Left cardiac atrium (tissue), 4 donors: ENCODE measurements at regions not wholly inside any gene's neighbourhood (a gene's known extent, or its start where the extent isn't known, plus 50 kb on each side); places are given as distances from the start of the nearest gene placed in this dataset.

Source experiments
- ATAC-seq, 2 donors: fragments of 200-7000 bp; cut with Tn5 transposase; one replicate each; pipeline ENCODE4 v1.9.1; 2020; ENCODE audit warnings: mild to moderate bottlenecking in 2 of 2, moderate library complexity in 2 of 2
- DNase-seq: peaks from one replicate; pipeline ENCODE4 v3.0.0-alpha.2; 2020
- intact Hi-C, 2 donors: fragments of 100-400 bp; cut with DNase I; formaldehyde crosslinking; loops; one replicate each; pipeline versions ENCODE4 v1.14.1 to v1.15.1; 2022 to 2023
- donor health status: DM: no; HTN: yes; CAD: no.
- donor health status: DM: no; HTN: yes; CAD: no; lungs with severe emphysema.
- donor health status: DM: yes; HTN: yes; CAD: no.
- donor health status: Dilated cardiomyopathy.

- intact Hi-C loops, result no loop called here
- ATAC-seq (no peak), DNase-seq (no peak)
Measured at GRCh38 chr2:6448893-6449292, 416.8 kb downstream of the CMPK2 start.

GRCh38 chr2:6449343-6449742, 416.4 kb downstream of the CMPK2 start:
- no peak for DNase-seq
- no peak for ATAC-seq
- intact Hi-C loops, result no loop called here

GRCh38 chr2:6452702-6453481, 412.8 kb downstream of the CMPK2 start:
- ATAC-seq, result no peak
- no peak for DNase-seq
- intact Hi-C loops, result no loop called here

- ATAC-seq (no peak), DNase-seq (no peak)
- intact Hi-C loops, result no loop called here
Measured at GRCh38 chr2:6454286-6454990, 411.3 kb downstream of the CMPK2 start.

GRCh38 chr2:6459138-6459537, 406.6 kb downstream of the CMPK2 start:
- intact Hi-C loops, result no loop called here
- ATAC-seq (no peak), DNase-seq (no peak)

GRCh38 chr2:6470518-6470917, 395.2 kb downstream of the CMPK2 start:
- DNase-seq (no peak), ATAC-seq (no peak)
- intact Hi-C loops, result no loop called here

GRCh38 chr2:6471419-6471818, 394.3 kb downstream of the CMPK2 start:
- ATAC-seq, result no peak
- intact Hi-C loops, result no loop called here

GRCh38 chr2:6474161-6475140, 391.3 kb downstream of the CMPK2 start:
- no peak for DNase-seq
- ATAC-seq, result no peak
- intact Hi-C loops, result no loop called here

More at GRCh38 chr2:6471419-6471818, 394.3 kb downstream of the CMPK2 start:
- no peak for DNase-seq

GRCh38 chr2:6475155-6475940, 390.4 kb downstream of the CMPK2 start:
- ATAC-seq, result no peak
- intact Hi-C loops, result no loop called here
- no peak for DNase-seq

GRCh38 chr2:6480514-6480913, 385.2 kb downstream of the CMPK2 start:
- intact Hi-C loops, result no loop called here
- ATAC-seq (no peak), DNase-seq (no peak)

- intact Hi-C loops, result no loop called here
- DNase-seq (no peak), ATAC-seq (no peak)
Measured at GRCh38 chr2:6482256-6482655, 383.5 kb downstream of the CMPK2 start.

GRCh38 chr2:6487765-6488164, 377.9 kb downstream of the CMPK2 start:
- ATAC-seq (no peak), DNase-seq (no peak)
- intact Hi-C loops, result no loop called here

- ATAC-seq, result no peak
- intact Hi-C loops, result no loop called here
Measured at GRCh38 chr2:6492573-6492972, 373.1 kb downstream of the CMPK2 start.

GRCh38 chr2:6493266-6493665, 372.4 kb downstream of the CMPK2 start:
- ATAC-seq (no peak), DNase-seq (no peak)
- intact Hi-C loops, result no loop called here

More at GRCh38 chr2:6492573-6492972, 373.1 kb downstream of the CMPK2 start:
- no peak for DNase-seq

- DNase-seq (no peak), ATAC-seq (no peak)
- intact Hi-C loops, result no loop called here
Measured at GRCh38 chr2:6493669-6494068, 372.0 kb downstream of the CMPK2 start.

- intact Hi-C loops, result no loop called here
- DNase-seq (no peak), ATAC-seq (no peak)
Measured at GRCh38 chr2:6495466-6495865, 370.2 kb downstream of the CMPK2 start.

- DNase-seq (no peak), ATAC-seq (no peak)
- intact Hi-C loops, result no loop called here
Measured at GRCh38 chr2:6496376-6496775, 369.3 kb downstream of the CMPK2 start.

- intact Hi-C loops, result no loop called here
- no peak for DNase-seq
- ATAC-seq, result no peak
Measured at GRCh38 chr2:6497048-6497447, 368.7 kb downstream of the CMPK2 start.

- ATAC-seq, result no peak
- DNase-seq, result no peak
- intact Hi-C loops, result no loop called here
Measured at GRCh38 chr2:6498841-6499240, 366.9 kb downstream of the CMPK2 start.
